ENCODE measurements at regions not wholly inside any gene's neighbourhood (a gene's known extent, or its start where the extent isn't known, plus 50 kb on each side); places are given as distances from the start of the nearest gene placed in this dataset.

GRCh38 chr11:92475316-92475715 lies 250.7 kb downstream of the FAT3 start:
- no peaks in the 10 kb centered on the region for H3K4me1 ChIP-seq (ENCODE audit: control insufficient read depth in 2 of 2, insufficient read depth in 2 of 2, low read length in 2 of 2)
- intact Hi-C loops (cut with micrococcal nuclease) = no loop called here
- H3K4me3 ChIP-seq (ENCODE audit: low read length) = no peak overlapping the region
- H3K27me3 Mint-ChIP-seq = no peaks in the 10 kb centered on the region
- peaks cover 0 to 13% (median 0%) of the 10 kb centered on the region in 11 donors for H3K9me3 Mint-ChIP-seq
- no peak for DNase-seq
- no peaks in the 10 kb centered on the region for H3K4me1 Mint-ChIP-seq
- H3K4me3 Mint-ChIP-seq = no peak overlapping the region
- no peaks in the 10 kb centered on the region for H3K9me3 ChIP-seq (ENCODE audit: control insufficient read depth in 2 of 3, low read length in 3 of 3)
- no peak overlapping the region for H3K27ac ChIP-seq (ENCODE audit: low read depth, low read length)
- ChIA-PET CTCF (no interaction called here), POLR2A (no interaction called here)
- H3K36me3 ChIP-seq (ENCODE audit: control insufficient read depth in 2 of 3, insufficient read depth in 3 of 3, low read length in 3 of 3) = no peaks in the 10 kb centered on the region
- no peak for ATAC-seq
- no peak overlapping the region for H3K27ac Mint-ChIP-seq
- H3K27me3 ChIP-seq (ENCODE audit: control insufficient read depth in 2 of 2, insufficient read depth in 2 of 2, low read length in 2 of 2) = no peaks in the 10 kb centered on the region
- H3K36me3 Mint-ChIP-seq = no peaks in the 10 kb centered on the region

GRCh38 chr11:92475819-92476218 lies 251.2 kb downstream of the FAT3 start:
- no peak for ATAC-seq
- Mint-ChIP-seq H3K4me1 (no peaks in the 10 kb centered on the region), H3K36me3 (no peaks in the 10 kb centered on the region), H3K4me3 (no peak overlapping the region), H3K27ac (no peak overlapping the region), H3K9me3 (peaks cover 0 to 13% (median 0%) of the 10 kb centered on the region in 11 donors), H3K27me3 (no peaks in the 10 kb centered on the region)
- no peaks in the 10 kb centered on the region for H3K36me3 ChIP-seq (ENCODE audit: control insufficient read depth in 2 of 3, insufficient read depth in 3 of 3, low read length in 3 of 3)
- DNase-seq = no peak
- CTCF ChIA-PET = no interaction called here
- no peak overlapping the region for H3K27ac ChIP-seq (ENCODE audit: low read depth, low read length)
- intact Hi-C loops (cut with micrococcal nuclease) = no loop called here
- POLR2A ChIA-PET = no interaction called here
- no peak overlapping the region for H3K4me3 ChIP-seq (ENCODE audit: low read length)
- H3K4me1 ChIP-seq (ENCODE audit: control insufficient read depth in 2 of 2, insufficient read depth in 2 of 2, low read length in 2 of 2) = no peaks in the 10 kb centered on the region
- H3K27me3 ChIP-seq (ENCODE audit: control insufficient read depth in 2 of 2, insufficient read depth in 2 of 2, low read length in 2 of 2) = no peaks in the 10 kb centered on the region
- H3K9me3 ChIP-seq (ENCODE audit: control insufficient read depth in 2 of 3, low read length in 3 of 3) = no peaks in the 10 kb centered on the region

- CTCF ChIA-PET = no interaction called here
- ATAC-seq = no peak
- H3K4me1 Mint-ChIP-seq = no peaks in the 10 kb centered on the region
Observed at GRCh38 chr11:92477686-92478085, 253.1 kb downstream of the FAT3 start.

GRCh38 chr11:92480499-92480898 lies 255.9 kb downstream of the FAT3 start:
- H3K27ac Mint-ChIP-seq = no peak overlapping the region
- Histone ChIP-seq H3K36me3 (ENCODE audit: control insufficient read depth in 2 of 3, insufficient read depth in 3 of 3, low read length in 3 of 3) (no peaks in the 10 kb centered on the region), H3K27me3 (ENCODE audit: control insufficient read depth in 2 of 2, insufficient read depth in 2 of 2, low read length in 2 of 2) (no peaks in the 10 kb centered on the region), H3K4me3 (ENCODE audit: low read length) (no peak overlapping the region), H3K9me3 (ENCODE audit: control insufficient read depth in 2 of 3, low read length in 3 of 3) (no peaks in the 10 kb centered on the region), H3K27ac (ENCODE audit: low read depth, low read length) (no peak overlapping the region), H3K4me1 (ENCODE audit: control insufficient read depth in 2 of 2, insufficient read depth in 2 of 2, low read length in 2 of 2) (no peaks in the 10 kb centered on the region)
- DNase-seq = no peak
- ChIA-PET CTCF (no interaction called here), POLR2A (no interaction called here)
- H3K36me3 Mint-ChIP-seq = no peaks in the 10 kb centered on the region
- H3K4me1 Mint-ChIP-seq = no peaks in the 10 kb centered on the region
- H3K27me3 Mint-ChIP-seq = no peaks in the 10 kb centered on the region
- no peak overlapping the region for H3K4me3 Mint-ChIP-seq
- peaks cover 0 to 6% (median 0%) of the 10 kb centered on the region in 11 donors for H3K9me3 Mint-ChIP-seq
- ATAC-seq = no peak
- intact Hi-C loops (cut with micrococcal nuclease) = no loop called here

More at GRCh38 chr11:92477686-92478085, 253.1 kb downstream of the FAT3 start:
- POLR2A ChIA-PET = no interaction called here
- H3K9me3 ChIP-seq (ENCODE audit: control insufficient read depth in 2 of 3, low read length in 3 of 3) = no peaks in the 10 kb centered on the region
- H3K27ac ChIP-seq (ENCODE audit: low read depth, low read length) = no peak overlapping the region
- H3K27me3 ChIP-seq (ENCODE audit: control insufficient read depth in 2 of 2, insufficient read depth in 2 of 2, low read length in 2 of 2) = no peaks in the 10 kb centered on the region
- H3K4me3 ChIP-seq (ENCODE audit: low read length) = no peak overlapping the region
- no peak overlapping the region for H3K27ac Mint-ChIP-seq
- intact Hi-C loops (cut with micrococcal nuclease) = no loop called here
- H3K4me1 ChIP-seq (ENCODE audit: control insufficient read depth in 2 of 2, insufficient read depth in 2 of 2, low read length in 2 of 2) = no peaks in the 10 kb centered on the region
- DNase-seq = no peak
- H3K9me3 Mint-ChIP-seq = peaks cover 0 to 13% (median 0%) of the 10 kb centered on the region in 11 donors
- no peak overlapping the region for H3K4me3 Mint-ChIP-seq
- no peaks in the 10 kb centered on the region for H3K36me3 Mint-ChIP-seq
- no peaks in the 10 kb centered on the region for H3K27me3 Mint-ChIP-seq
- H3K36me3 ChIP-seq (ENCODE audit: control insufficient read depth in 2 of 3, insufficient read depth in 3 of 3, low read length in 3 of 3) = no peaks in the 10 kb centered on the region

GRCh38 chr11:92482492-92483060 lies 258.0 kb downstream of the FAT3 start:
- no peaks in the 10 kb centered on the region for H3K36me3 ChIP-seq (ENCODE audit: control insufficient read depth in 2 of 3, insufficient read depth in 3 of 3, low read length in 3 of 3)
- H3K27me3 ChIP-seq (ENCODE audit: control insufficient read depth in 2 of 2, insufficient read depth in 2 of 2, low read length in 2 of 2) = no peaks in the 10 kb centered on the region
- Mint-ChIP-seq H3K27me3 (no peaks in the 10 kb centered on the region), H3K9me3 (peaks cover 0 to 6% (median 0%) of the 10 kb centered on the region in 11 donors), H3K36me3 (no peaks in the 10 kb centered on the region), H3K27ac (no peak overlapping the region), H3K4me3 (no peak overlapping the region), H3K4me1 (no peaks in the 10 kb centered on the region)
- intact Hi-C loops (cut with micrococcal nuclease) = no loop called here
- no peak overlapping the region for H3K4me3 ChIP-seq (ENCODE audit: low read length)
- ChIA-PET CTCF (no interaction called here), POLR2A (no interaction called here)
- ATAC-seq (no peak), DNase-seq (no peak)
- no peaks in the 10 kb centered on the region for H3K4me1 ChIP-seq (ENCODE audit: control insufficient read depth in 2 of 2, insufficient read depth in 2 of 2, low read length in 2 of 2)
- H3K27ac ChIP-seq (ENCODE audit: low read depth, low read length) = no peak overlapping the region
- no peaks in the 10 kb centered on the region for H3K9me3 ChIP-seq (ENCODE audit: control insufficient read depth in 2 of 3, low read length in 3 of 3)

GRCh38 chr11:92484570-92484969 lies 260.0 kb downstream of the FAT3 start:
- Histone ChIP-seq H3K27me3 (ENCODE audit: control insufficient read depth in 2 of 2, insufficient read depth in 2 of 2, low read length in 2 of 2) (no peaks in the 10 kb centered on the region), H3K4me3 (ENCODE audit: low read length) (no peak overlapping the region), H3K9me3 (ENCODE audit: control insufficient read depth in 2 of 3, low read length in 3 of 3) (no peaks in the 10 kb centered on the region), H3K27ac (ENCODE audit: low read depth, low read length) (no peak overlapping the region), H3K36me3 (ENCODE audit: control insufficient read depth in 2 of 3, insufficient read depth in 3 of 3, low read length in 3 of 3) (no peaks in the 10 kb centered on the region), H3K4me1 (ENCODE audit: control insufficient read depth in 2 of 2, insufficient read depth in 2 of 2, low read length in 2 of 2) (no peaks in the 10 kb centered on the region)
- ChIA-PET CTCF (no interaction called here), POLR2A (no interaction called here)
- Mint-ChIP-seq H3K27me3 (no peaks in the 10 kb centered on the region), H3K4me1 (no peaks in the 10 kb centered on the region), H3K36me3 (no peaks in the 10 kb centered on the region), H3K27ac (no peak overlapping the region), H3K9me3 (peaks cover 0 to 2% (median 0%) of the 10 kb centered on the region in 11 donors), H3K4me3 (no peak overlapping the region)
- DNase-seq (no peak), ATAC-seq (no peak)
- intact Hi-C loops (cut with micrococcal nuclease) = no loop called here

- Histone ChIP-seq H3K4me3 (ENCODE audit: low read length) (no peak overlapping the region), H3K36me3 (ENCODE audit: control insufficient read depth in 2 of 3, insufficient read depth in 3 of 3, low read length in 3 of 3) (no peaks in the 10 kb centered on the region), H3K27me3 (ENCODE audit: control insufficient read depth in 2 of 2, insufficient read depth in 2 of 2, low read length in 2 of 2) (no peaks in the 10 kb centered on the region), H3K4me1 (ENCODE audit: control insufficient read depth in 2 of 2, insufficient read depth in 2 of 2, low read length in 2 of 2) (no peaks in the 10 kb centered on the region), H3K27ac (ENCODE audit: low read depth, low read length) (no peak overlapping the region), H3K9me3 (ENCODE audit: control insufficient read depth in 2 of 3, low read length in 3 of 3) (no peaks in the 10 kb centered on the region)
- DNase-seq (no peak), ATAC-seq (no peak)
- H3K27me3 Mint-ChIP-seq = no peaks in the 10 kb centered on the region
- H3K4me1 Mint-ChIP-seq = no peaks in the 10 kb centered on the region
- no peak overlapping the region for H3K4me3 Mint-ChIP-seq
- CTCF ChIA-PET = no interaction called here
- no peaks in the 10 kb centered on the region for H3K36me3 Mint-ChIP-seq
- H3K9me3 Mint-ChIP-seq = peaks cover 0 to 11% (median 0%) of the 10 kb centered on the region in 11 donors
- POLR2A ChIA-PET = no interaction called here
- intact Hi-C loops (cut with micrococcal nuclease) = loop anchor here in 1 of 2 donors (10.0 kb wide), 1 partner anchor 85 kb away; no protein-coding TSS in a partner anchor
- no peak overlapping the region for H3K27ac Mint-ChIP-seq
Observed at GRCh38 chr11:92489826-92490399, 265.3 kb downstream of the FAT3 start.

Data from naive thymus-derived CD4-positive, alpha-beta T cell (primary cell).